ENCODE measurements at regions not wholly inside any gene's neighbourhood (a gene's known extent, or its start where the extent isn't known, plus 50 kb on each side); places are given as distances from the start of the nearest gene placed in this dataset.

- no peak for TF ChIP-seq TEF (CRISPR knock-in tag; IDR thresholded peaks at IDR 0.05)
- TF ChIP-seq NFRKB (IDR thresholded peaks at IDR 0.05) = no peak
- TF ChIP-seq HES4 (CRISPR knock-in tag; IDR thresholded peaks at IDR 0.05; ENCODE audit: borderline replicate concordance) = no peak
- no peak for TF ChIP-seq ZBTB44 (CRISPR knock-in tag; IDR thresholded peaks at IDR 0.05)
- peak; percentile 28 for TF ChIP-seq ZNF18 (CRISPR knock-in tag; IDR thresholded peaks at IDR 0.05; ENCODE audit: insufficient replicate concordance)
- TF ChIP-seq SALL1 (CRISPR knock-in tag; IDR thresholded peaks at IDR 0.05) = peak; percentile 50; the same call in 1 of the 2 replicates
- no peak for TF ChIP-seq GLI4 (CRISPR knock-in tag; IDR thresholded peaks at IDR 0.05; ENCODE audit: borderline replicate concordance)
- TF ChIP-seq MED13 (CRISPR knock-in tag; IDR thresholded peaks at IDR 0.05) = no peak
- peak; percentile 53 for TF ChIP-seq XRCC5 (optimal IDR thresholded peaks at IDR 0.05; ENCODE audit: low read length)
- no peak for TF ChIP-seq TRIM24 (CRISPR knock-in tag; IDR thresholded peaks at IDR 0.05)
- TF ChIP-seq ZGPAT (CRISPR knock-in tag; IDR thresholded peaks at IDR 0.05) = no peak
- no peak for TF ChIP-seq KLF6 (CRISPR knock-in tag; IDR thresholded peaks at IDR 0.05)
- no peak for TF ChIP-seq MIER2 (CRISPR knock-in tag; IDR thresholded peaks at IDR 0.05)
- TF ChIP-seq CCDC6 (CRISPR knock-in tag; IDR thresholded peaks at IDR 0.05) = no peak
- TF ChIP-seq ZBTB39 (CRISPR knock-in tag; IDR thresholded peaks at IDR 0.05) = no peak
- no peak for TF ChIP-seq SIX4 (CRISPR knock-in tag; IDR thresholded peaks at IDR 0.05)
- no peak for TF ChIP-seq ZNF10 (CRISPR knock-in tag; IDR thresholded peaks at IDR 0.05; ENCODE audit: borderline replicate concordance, low read depth)
- TF ChIP-seq ZNF337 (CRISPR knock-in tag; IDR thresholded peaks at IDR 0.05; ENCODE audit: borderline replicate concordance, low read depth) = no peak
- TF ChIP-seq ELF4 (CRISPR knock-in tag; IDR thresholded peaks at IDR 0.05; ENCODE audit: borderline replicate concordance) = no peak
- no peak for TF ChIP-seq FOXO1 (CRISPR knock-in tag; IDR thresholded peaks at IDR 0.05)
These were observed 102.8 kb downstream of the RIPK4 start (continued) for GRCh38 chr21:41663805-41664788.

Measured in HepG2 (cell line).